Naive thymus-derived CD8-positive, alpha-beta T cell (primary cell): ENCODE measurements at regions not wholly inside any gene's neighbourhood (a gene's known extent, or its start where the extent isn't known, plus 50 kb on each side); places are given as distances from the start of the nearest gene placed in this dataset.

ENCODE experiments used
- ATAC-seq, 2 donors: fragments of 150-1000 bp; cut with Tn5 transposase in 1 of 2; sonication (Bioruptor Pico), chemical (Tn5 transposase) in 1 of 2; 1 replicate in 1 of 2; 2 replicates in 1 of 2; pipeline ENCODE4 v1.10.0; 2021; ENCODE audit warnings: mild to moderate bottlenecking in 2 of 2, moderate library complexity in 2 of 2
- POLR2A ChIA-PET: fragments of 350-600 bp; sonication (Branson Sonifier 250); formaldehyde crosslinking; loops from one replicate; lab custom pipeline; 2021; ENCODE audit warnings: antibody characterized with exemption; lab: Charles Lee
- DNase-seq, 10 donors: peaks; one replicate each; pipeline versions ENCODE4 v3.0.0 to v3.0.0-alpha.2; 2020 to 2022
- H3K27ac Mint-ChIP-seq, 10 donors: one replicate each; pipeline ENCODE4 v1.8.0; 2020 to 2022; ENCODE audit warnings: mild to moderate bottlenecking in 10 of 10, mixed read lengths in 10 of 10, moderate library complexity in 4 of 10, inconsistent platforms in 1 of 10
- H3K27me3 Mint-ChIP-seq, 5 donors: one replicate each; pipeline ENCODE4 v1.8.0; 2021 to 2022; ENCODE audit warnings: mixed read lengths in 5 of 5
- H3K36me3 Mint-ChIP-seq, 3 donors: one replicate each; pipeline ENCODE4 v1.8.0; 2020 to 2022; ENCODE audit warnings: mixed read lengths in 3 of 3, mild to moderate bottlenecking in 2 of 3, inconsistent platforms in 1 of 3
- H3K4me1 Mint-ChIP-seq, 4 donors: one replicate each; pipeline ENCODE4 v1.8.0; 2021 to 2022; ENCODE audit warnings: mixed read lengths in 4 of 4
- H3K4me3 Mint-ChIP-seq, 10 donors: one replicate each; pipeline ENCODE4 v1.8.0; 2020 to 2022; ENCODE audit warnings: mild to moderate bottlenecking in 10 of 10, mixed read lengths in 10 of 10, moderate library complexity in 6 of 10, inconsistent platforms in 1 of 10
- H3K9me3 Mint-ChIP-seq, 9 donors: one replicate each; pipeline ENCODE4 v1.8.0; 2020 to 2022; ENCODE audit warnings: mixed read lengths in 9 of 9, mild to moderate bottlenecking in 3 of 9, inconsistent platforms in 1 of 9, moderate library complexity in 1 of 9

DNA sequence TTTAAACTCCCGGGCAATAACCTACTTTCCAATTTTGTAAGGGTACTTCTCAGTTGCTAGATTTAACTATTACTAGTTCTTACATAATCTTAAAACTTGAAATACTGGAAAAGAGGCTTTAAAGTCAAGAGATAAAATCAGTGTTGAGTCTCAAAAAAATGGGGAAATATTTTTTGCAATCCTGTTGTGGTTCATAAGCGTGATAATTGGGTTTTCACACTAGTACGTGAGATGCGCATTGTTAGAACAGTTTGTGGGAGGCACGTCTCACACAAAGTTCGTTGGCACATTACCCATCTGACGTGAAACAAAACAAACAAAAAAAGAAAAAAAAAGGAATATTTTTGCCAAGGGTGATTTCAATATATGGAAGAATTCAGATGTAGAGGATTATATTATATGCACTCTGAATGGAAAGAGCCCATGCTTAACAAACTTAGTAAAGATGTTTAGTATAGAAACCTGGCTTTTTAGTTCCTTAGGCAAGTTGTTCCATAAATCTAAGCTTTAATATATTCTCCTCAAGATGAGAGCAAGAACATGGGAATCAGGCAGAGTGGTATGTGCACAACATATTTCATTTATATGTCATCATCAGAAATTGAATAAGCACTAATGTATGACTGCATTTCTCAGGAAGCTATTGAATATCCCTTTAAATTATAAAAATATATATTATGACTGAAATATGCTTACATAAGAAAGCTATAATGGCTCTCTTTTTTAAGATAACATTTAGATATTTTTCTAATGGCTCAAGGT, 73.9 kb upstream of the TNFSF4 start:
- Mint-ChIP-seq H3K36me3 (peaks cover 0 to 4% (median 0%) of the 10 kb centered on the region in 3 donors), H3K27me3 (no peaks in the 10 kb centered on the region), H3K4me1 (peaks cover 0 to 4% (median 0%) of the 10 kb centered on the region in 4 donors), H3K9me3 (no peaks in the 10 kb centered on the region), H3K4me3 (no peak overlapping the region), H3K27ac (no peak overlapping the region)
- POLR2A ChIA-PET: interaction anchor here (0.6 kb wide), 1 partner anchor 127 kb away, joined by 3 read pairs; no protein-coding TSS in a partner anchor
- DNase-seq (peak in 1 of 10 donors; percentile 4), ATAC-seq (no peak)

DNA sequence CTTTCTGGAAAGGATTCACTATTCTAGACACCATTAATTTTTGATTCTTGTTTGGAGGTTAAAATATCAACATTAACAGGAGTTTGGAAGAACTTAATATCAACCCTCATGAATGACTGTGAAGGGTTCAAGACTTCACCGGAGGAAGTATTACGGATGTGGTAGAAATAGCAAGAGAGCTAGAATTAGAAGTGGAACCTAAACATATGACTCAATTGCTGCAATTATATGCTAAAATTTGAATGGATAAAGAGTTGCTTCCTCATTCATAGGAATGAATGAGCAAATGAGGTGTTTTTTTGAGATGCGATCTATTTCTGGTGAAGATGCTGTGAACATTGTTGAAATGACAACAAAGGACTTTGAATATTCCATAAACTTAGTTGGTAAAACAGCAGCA, 77.9 kb upstream of the TNFSF4 start:
- DNase-seq (no peak), ATAC-seq (no peak)
- Mint-ChIP-seq H3K4me3 (no peak overlapping the region), H3K27me3 (no peaks in the 10 kb centered on the region), H3K27ac (no peak overlapping the region), H3K36me3 (peaks cover 0 to 6% (median 3%) of the 10 kb centered on the region in 3 donors), H3K4me1 (peaks cover 0 to 2% (median 0%) of the 10 kb centered on the region in 4 donors), H3K9me3 (peaks cover 0 to 1% (median 0%) of the 10 kb centered on the region in 9 donors)
- POLR2A ChIA-PET: no interaction called here

DNA sequence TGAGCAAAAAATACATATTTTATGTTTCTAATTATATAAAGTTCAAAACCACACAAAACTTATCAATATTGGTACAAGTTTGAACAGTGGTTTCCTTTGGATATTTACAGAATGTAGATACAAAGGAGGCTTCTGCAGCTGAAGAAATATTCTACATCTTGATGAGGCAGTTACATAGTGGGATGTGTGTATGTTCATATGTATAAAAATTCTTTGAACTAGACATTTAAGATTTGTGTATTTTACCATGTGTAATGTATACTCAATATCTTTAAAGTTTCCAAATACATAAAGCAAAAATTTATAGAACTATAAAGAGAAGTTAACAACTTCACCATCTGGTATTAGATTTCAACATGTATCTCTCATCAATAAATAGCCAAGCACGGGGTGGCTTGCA, 80.7 kb upstream of the TNFSF4 start:
- Mint-ChIP-seq H3K4me3 (no peak overlapping the region), H3K9me3 (peaks cover 0 to 15% (median 9%) of the 10 kb centered on the region in 9 donors), H3K4me1 (peaks cover 2 to 13% (median 3%) of the 10 kb centered on the region in 4 donors), H3K36me3 (peaks cover 0 to 20% (median 16%) of the 10 kb centered on the region in 3 donors), H3K27ac (no peak overlapping the region), H3K27me3 (no peaks in the 10 kb centered on the region)
- DNase-seq (no peak), ATAC-seq (no peak)
- POLR2A ChIA-PET: no interaction called here

DNA sequence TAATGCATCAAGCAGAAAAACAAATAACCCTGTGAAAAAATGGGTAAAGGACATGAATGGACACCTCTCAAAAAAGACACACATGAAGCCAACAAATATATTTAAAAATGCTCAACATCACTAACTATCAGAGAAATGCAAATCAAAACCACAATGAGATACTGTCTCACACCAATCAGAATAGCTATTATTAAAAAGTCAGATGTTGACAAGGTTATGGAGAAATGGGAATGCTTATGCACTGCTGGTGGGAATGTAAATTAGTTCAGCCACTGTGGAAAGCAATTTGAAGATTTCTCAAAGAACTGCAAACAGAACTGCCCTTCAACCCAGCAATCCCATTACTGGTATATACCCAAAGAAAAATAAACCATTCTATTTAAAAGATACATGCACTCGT, 86.6 kb upstream of the TNFSF4 start:
- H3K9me3 Mint-ChIP-seq: peaks cover 0 to 18% (median 9%) of the 10 kb centered on the region in 9 donors
- no peak for ATAC-seq
- no peaks in the 10 kb centered on the region for H3K27me3 Mint-ChIP-seq
- no peak overlapping the region for H3K4me3 Mint-ChIP-seq
- DNase-seq: no peak
- H3K4me1 Mint-ChIP-seq: peaks cover 14 to 31% (median 18%) of the 10 kb centered on the region in 4 donors
- H3K27ac Mint-ChIP-seq: no peak overlapping the region
- POLR2A ChIA-PET: no interaction called here
- H3K36me3 Mint-ChIP-seq: peaks cover 0 to 25% (median 11%) of the 10 kb centered on the region in 3 donors

DNA sequence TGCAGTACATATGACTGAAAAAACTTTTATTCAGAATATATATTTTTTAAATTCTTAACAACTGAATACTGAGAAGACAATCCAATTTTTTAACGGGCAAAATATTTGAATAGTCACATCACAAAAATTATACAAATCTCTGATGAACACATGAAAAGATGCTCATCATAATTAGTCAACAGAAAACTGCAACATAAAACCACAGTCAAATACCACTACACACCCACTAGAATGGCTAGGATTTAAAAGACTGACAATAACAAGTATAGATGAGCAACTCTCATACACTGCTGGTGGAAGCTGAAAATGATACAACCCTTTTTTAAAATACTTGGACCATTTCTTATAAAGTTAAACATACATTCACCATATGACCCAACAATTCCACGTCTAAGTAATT, 87.7 kb upstream of the TNFSF4 start:
- peaks cover 18 to 42% (median 25%) of the 10 kb centered on the region in 4 donors for H3K4me1 Mint-ChIP-seq
- H3K27ac Mint-ChIP-seq: no peak overlapping the region
- peaks cover 0 to 24% (median 10%) of the 10 kb centered on the region in 3 donors for H3K36me3 Mint-ChIP-seq
- H3K27me3 Mint-ChIP-seq: no peaks in the 10 kb centered on the region
- H3K4me3 Mint-ChIP-seq: no peak overlapping the region
- POLR2A ChIA-PET: no interaction called here
- peaks cover 0 to 18% (median 9%) of the 10 kb centered on the region in 9 donors for H3K9me3 Mint-ChIP-seq
- ATAC-seq: no peak
- no peak for DNase-seq

DNA sequence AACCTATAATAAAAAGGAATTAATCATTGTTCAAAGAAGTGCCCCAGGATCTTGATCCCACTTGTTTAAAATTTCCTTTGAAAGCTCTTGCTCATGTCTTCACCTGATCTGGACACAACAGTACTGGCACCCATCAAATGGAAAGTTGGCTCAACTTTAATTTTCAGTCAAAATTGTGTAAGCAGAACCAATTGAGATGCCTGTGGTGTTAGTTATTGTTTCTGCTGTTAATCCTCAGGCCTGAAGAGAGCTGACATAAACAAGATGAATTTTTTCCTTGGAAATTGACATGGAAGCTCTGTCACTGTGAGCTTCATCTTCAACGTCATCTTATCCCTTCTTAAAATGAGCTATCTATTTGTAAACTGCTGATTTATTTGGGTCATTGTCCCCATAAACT, 88.3 kb upstream of the TNFSF4 start:
- ATAC-seq (no peak), DNase-seq (no peak)
- no peaks in the 10 kb centered on the region for H3K27me3 Mint-ChIP-seq
- H3K4me1 Mint-ChIP-seq: peaks cover 18 to 42% (median 25%) of the 10 kb centered on the region in 4 donors
- H3K4me3 Mint-ChIP-seq: no peak overlapping the region
- POLR2A ChIA-PET: no interaction called here
- H3K9me3 Mint-ChIP-seq: peaks cover 0 to 18% (median 9%) of the 10 kb centered on the region in 9 donors
- H3K27ac Mint-ChIP-seq: no peak overlapping the region
- H3K36me3 Mint-ChIP-seq: peaks cover 0 to 20% (median 10%) of the 10 kb centered on the region in 3 donors

DNA sequence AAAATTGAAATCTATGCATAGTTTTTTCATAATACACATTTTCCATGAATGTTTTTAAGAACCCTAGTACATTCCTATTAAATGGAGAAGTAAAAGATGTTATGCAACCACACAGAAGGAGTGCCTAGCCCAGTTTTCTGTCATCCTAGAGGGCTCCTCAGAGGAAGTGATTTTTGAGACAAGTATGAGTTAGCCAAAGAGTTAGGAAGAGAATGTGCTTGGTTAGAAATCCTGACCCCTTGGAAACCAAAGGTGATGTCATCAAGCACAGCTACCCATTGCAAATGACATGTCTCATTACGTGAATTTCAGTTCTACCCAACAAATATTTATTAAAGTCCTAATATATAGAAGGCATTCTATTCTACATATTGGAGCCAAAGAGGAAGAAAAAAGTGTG, 88.9 kb upstream of the TNFSF4 start:
- Mint-ChIP-seq H3K4me3 (no peak overlapping the region), H3K27me3 (no peaks in the 10 kb centered on the region), H3K9me3 (peaks cover 0 to 18% (median 9%) of the 10 kb centered on the region in 9 donors), H3K36me3 (peaks cover 0 to 20% (median 10%) of the 10 kb centered on the region in 3 donors), H3K4me1 (peaks cover 14 to 36% (median 24%) of the 10 kb centered on the region in 4 donors), H3K27ac (peak overlapping the region in 1 of 10 donors; percentile 48)
- POLR2A ChIA-PET: no interaction called here
- no peak for ATAC-seq
- DNase-seq: no peak

DNA sequence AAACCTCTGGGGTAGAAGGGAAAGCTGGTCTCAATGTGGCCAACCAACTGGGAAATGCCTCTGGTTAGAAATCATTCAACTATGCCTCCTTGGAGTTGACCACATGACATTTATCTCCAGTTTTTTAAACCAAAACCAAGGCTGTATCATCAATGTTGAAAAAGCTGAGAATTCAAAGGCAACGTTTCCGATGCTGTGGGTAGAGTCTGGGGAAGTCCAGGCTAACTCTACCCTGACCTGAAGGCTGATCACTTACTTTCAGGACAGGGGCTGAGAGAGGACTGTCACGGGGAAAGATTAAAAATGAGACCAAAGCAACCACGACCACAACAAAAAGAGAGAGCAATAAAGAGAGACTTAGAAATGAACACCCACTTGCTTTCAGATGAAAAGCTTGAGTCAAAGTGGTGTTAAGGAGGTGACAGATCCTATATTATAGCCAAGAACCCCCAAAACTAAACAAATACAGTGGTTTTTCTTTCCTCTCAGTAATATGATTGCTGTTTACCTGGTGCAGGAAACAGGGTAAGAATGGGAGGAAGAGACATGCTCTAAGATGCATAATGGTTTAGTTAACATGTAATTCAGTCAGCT, 90.8 kb upstream of the TNFSF4 start:
- peaks cover 14 to 29% (median 22%) of the 10 kb centered on the region in 4 donors for H3K4me1 Mint-ChIP-seq

DNA sequence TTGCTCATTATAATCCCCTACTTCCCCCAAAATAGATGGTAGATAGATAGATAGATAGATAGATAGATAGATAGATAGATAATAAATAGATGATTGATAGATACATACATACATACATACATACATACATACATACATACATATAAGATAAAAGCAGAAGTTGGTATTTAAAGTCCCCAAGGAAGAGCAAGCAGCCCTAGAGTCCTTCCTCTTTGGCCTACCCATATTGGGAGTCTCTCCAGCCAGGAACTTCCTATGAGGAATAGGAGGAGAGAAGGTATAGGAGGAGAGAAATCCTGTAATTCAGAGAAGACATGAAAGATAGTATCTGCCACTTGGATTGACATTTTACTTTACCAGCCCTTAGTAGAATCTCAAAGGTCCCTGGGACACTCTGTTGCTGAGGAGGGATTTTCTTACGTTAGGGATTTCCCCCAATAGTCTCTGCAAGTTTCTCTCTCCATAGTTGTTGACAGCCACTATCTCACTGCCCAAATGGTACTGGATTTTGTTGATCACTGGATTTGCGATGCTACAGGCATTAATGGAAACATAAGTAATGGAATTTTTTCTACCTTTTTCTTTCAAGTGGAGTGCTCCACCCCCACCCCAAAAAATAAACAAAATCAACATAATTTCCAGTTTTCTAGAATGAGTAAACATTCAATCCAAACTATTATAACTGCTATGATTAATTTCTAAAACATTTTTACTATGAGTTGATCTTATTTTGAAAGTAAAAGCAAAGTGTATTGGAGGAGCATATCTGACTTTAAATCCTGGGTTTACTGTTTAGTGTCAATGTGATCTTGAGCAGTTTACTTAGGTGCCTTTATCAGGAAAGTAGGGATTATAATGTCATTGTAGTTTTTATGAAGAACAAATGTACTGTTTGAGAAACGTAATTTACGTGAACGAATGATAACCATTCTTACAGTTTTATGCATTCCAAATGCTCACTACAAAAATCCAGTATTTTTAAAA, 93.2 kb upstream of the TNFSF4 start:
- no peak for ATAC-seq
- no peak overlapping the region for H3K27ac Mint-ChIP-seq

More for the DNA sequence above, 90.8 kb upstream of the TNFSF4 start:
- no peak for DNase-seq
- POLR2A ChIA-PET: no interaction called here
- Mint-ChIP-seq H3K27ac (peak overlapping the region in 7 of 10 donors; percentile 6 to 78 (median 30)), H3K4me3 (peak overlapping the region in 4 of 10 donors; percentile 13 to 37 (median 23)), H3K36me3 (peaks cover 0 to 3% (median 0%) of the 10 kb centered on the region in 3 donors), H3K9me3 (peaks cover 0 to 4% (median 0%) of the 10 kb centered on the region in 9 donors), H3K27me3 (no peaks in the 10 kb centered on the region)
- peak in 1 of 2 donors; percentile 38 for ATAC-seq

DNA sequence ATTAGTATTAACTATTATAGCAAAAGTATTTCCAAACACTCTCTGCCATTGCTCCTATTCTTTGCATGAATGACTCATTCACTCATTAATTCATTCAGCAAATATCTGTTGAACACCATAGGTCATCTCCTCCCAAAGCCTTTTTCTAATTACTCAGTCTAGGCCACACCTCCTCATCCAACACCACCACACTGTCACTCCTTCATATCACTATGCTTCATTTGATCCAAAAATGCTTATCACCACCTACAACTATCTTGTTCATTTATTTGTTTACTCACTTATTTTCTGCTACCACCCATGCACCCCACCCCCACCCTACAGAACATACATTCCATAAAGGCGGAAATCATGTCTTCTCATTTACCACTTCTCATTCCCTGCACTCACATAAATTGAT, 94.4 kb upstream of the TNFSF4 start:
- no peak for DNase-seq
- no peak for ATAC-seq
- H3K4me1 Mint-ChIP-seq: peaks cover 14 to 29% (median 22%) of the 10 kb centered on the region in 4 donors
- no peak overlapping the region for H3K27ac Mint-ChIP-seq
- H3K4me3 Mint-ChIP-seq: no peak overlapping the region
- no peaks in the 10 kb centered on the region for H3K36me3 Mint-ChIP-seq
- no peaks in the 10 kb centered on the region for H3K27me3 Mint-ChIP-seq
- H3K9me3 Mint-ChIP-seq: no peaks in the 10 kb centered on the region
- POLR2A ChIA-PET: no interaction called here

More for the DNA sequence above, 93.2 kb upstream of the TNFSF4 start:
- H3K27me3 Mint-ChIP-seq: no peaks in the 10 kb centered on the region
- POLR2A ChIA-PET: no interaction called here
- H3K4me1 Mint-ChIP-seq: peaks cover 14 to 29% (median 22%) of the 10 kb centered on the region in 4 donors
- DNase-seq: no peak
- no peak overlapping the region for H3K4me3 Mint-ChIP-seq
- peaks cover 0 to 4% (median 0%) of the 10 kb centered on the region in 9 donors for H3K9me3 Mint-ChIP-seq
- no peaks in the 10 kb centered on the region for H3K36me3 Mint-ChIP-seq

DNA sequence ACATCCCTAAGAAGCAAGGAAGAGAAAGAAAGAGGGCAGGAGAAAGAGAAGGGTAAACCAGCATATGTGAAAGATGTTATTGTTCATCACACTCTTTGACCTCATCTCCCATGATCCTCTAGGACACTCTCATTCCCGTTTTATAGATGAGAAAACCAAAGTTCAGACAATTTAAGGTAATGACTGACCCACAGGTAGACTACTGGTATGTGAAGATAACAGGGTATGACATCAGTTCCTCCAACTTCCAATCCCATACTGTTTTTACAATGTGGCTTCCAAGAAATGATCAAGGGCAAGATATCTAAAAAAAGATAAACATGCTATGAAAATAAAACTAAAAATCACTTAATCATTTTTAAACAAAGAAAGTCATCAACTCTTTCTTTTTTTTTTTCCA, 95.2 kb upstream of the TNFSF4 start:
- POLR2A ChIA-PET: no interaction called here
- H3K9me3 Mint-ChIP-seq: no peaks in the 10 kb centered on the region

More for the DNA sequence above, 95.2 kb upstream of the TNFSF4 start:
- Mint-ChIP-seq H3K36me3 (no peaks in the 10 kb centered on the region), H3K4me1 (peaks cover 13 to 25% (median 21%) of the 10 kb centered on the region in 4 donors), H3K4me3 (no peak overlapping the region), H3K27me3 (no peaks in the 10 kb centered on the region), H3K27ac (no peak overlapping the region)
- ATAC-seq (no peak), DNase-seq (no peak)
